ENCODE measurements at regions not wholly inside any gene's neighbourhood (a gene's known extent, or its start where the extent isn't known, plus 50 kb on each side); places are given as distances from the start of the nearest gene placed in this dataset.

DNA sequence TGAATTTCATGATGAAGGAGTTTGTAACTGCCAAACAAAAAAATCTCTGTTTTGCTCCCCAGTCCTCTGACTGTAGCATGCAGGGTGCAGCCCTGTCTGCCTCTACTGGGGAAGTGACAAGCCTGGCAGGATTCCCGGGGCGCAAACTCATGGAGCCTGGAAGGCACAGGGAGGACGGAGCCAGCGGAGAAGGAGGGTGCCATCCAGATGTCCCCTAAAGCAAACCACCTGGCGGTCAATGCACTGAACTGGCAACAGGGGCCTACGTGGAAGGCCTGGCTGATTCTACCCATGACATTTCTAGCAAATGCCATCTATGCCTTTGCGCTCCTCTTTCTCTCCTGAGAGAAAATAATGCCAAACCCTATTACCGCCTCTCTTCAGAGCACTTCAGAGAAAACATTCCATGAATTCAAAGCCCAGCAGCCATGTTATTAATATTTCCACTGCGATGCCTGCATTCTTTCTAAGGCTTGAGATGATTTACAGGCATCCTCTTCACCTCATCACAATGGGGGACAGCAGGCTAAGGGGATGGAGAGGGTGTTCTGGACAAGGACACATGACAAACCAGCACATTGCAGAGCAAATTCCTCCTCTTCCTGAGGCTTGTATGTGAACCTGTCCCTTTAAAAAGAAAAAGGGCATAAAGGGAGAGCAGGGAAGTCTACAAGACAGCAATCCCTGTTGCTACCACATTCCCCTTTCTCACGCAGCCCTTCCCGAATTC, 329.3 kb upstream of the NOCT start:
- Histone ChIP-seq H3K27ac (replicated peaks; ENCODE audit: low read length) (no peak overlapping the region), H3K79me1 (ENCODE audit: low read depth, low read length) (no peaks in the 10 kb centered on the region), H3K18ac (ENCODE audit: low read length) (no peak overlapping the region), H2AK5ac (ENCODE audit: low read depth, low read length) (no peak overlapping the region), H2BK5ac (ENCODE audit: low read length) (no peak overlapping the region), H3K14ac (ENCODE audit: low read length) (no peak overlapping the region), H3K27me3 (ENCODE audit: control insufficient read depth in 3 of 3, insufficient read depth in 3 of 3, low read depth in 1 of 3, low read length in 3 of 3) (no peaks in the 10 kb centered on the region), H2BK12ac (ENCODE audit: low read length) (no peak overlapping the region), H3K4me2 (ENCODE audit: insufficient read depth, low read length, poor library complexity, severe bottlenecking) (no peak overlapping the region), H2AFZ (ENCODE audit: low read length) (no peak overlapping the region), H4K8ac (ENCODE audit: low read depth, low read length) (no peak overlapping the region), H3K4ac (ENCODE audit: low read length) (no peak overlapping the region), H3K9me3 (replicated peaks in 1 of 2; ENCODE audit: control insufficient read depth in 2 of 2, insufficient read depth in 1 of 2, low read depth in 1 of 2, low read length in 2 of 2) (no peaks in the 10 kb centered on the region), H3K4me3 (ENCODE audit: low read length in 2 of 2) (no peak overlapping the region), H3K23ac (ENCODE audit: low read depth, low read length, poor library complexity) (no peak overlapping the region), H3K36me3 (replicated peaks in 1 of 2; ENCODE audit: control insufficient read depth in 2 of 2, insufficient read depth in 2 of 2, low read length in 2 of 2) (no peaks in the 10 kb centered on the region), H3K9ac (ENCODE audit: low read depth, low read length, poor library complexity) (no peak overlapping the region), H2BK15ac (ENCODE audit: low read length) (no peak overlapping the region), H4K91ac (ENCODE audit: low read depth, low read length, poor library complexity) (no peak overlapping the region), H3K4me1 (ENCODE audit: control insufficient read depth in 2 of 2, insufficient read depth in 1 of 2, low read depth in 1 of 2, low read length in 2 of 2) (peaks cover 0 to 8% of the 10 kb centered on the region in 2 donors), H2BK120ac (ENCODE audit: low read depth, low read length) (no peak overlapping the region)
- no CpG with 5 or more reads among the region's 11 CpGs for WGBS, 2 donors (ENCODE audit: extremely low coverage in 2 of 2, insufficient read length in 2 of 2, insufficient replicate concordance in 1 of 2)
- no peak for DNase-seq (ENCODE audit: low spot score)

DNA sequence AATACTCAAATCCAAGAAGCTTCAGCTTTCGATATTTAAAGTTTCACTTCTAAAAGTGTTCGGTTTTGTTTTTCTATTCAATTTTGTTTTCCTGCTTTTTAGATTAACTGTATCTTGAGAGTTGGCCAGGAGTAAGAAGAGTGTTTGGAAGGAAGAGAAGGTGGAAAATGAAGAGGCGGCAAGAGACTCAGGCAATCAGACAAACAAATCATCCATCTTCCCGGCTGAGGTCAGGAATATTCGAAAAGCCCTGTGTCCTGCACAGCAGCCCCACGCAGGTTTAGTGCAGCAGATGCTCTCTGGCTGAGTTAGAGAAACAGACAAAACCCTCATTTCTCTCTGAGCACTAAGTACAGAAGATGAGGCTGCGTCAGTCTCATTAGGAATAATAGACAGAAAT, 330.3 kb upstream of the NOCT start:
- Histone ChIP-seq H2BK120ac (ENCODE audit: low read depth, low read length) (no peak overlapping the region), H3K4me1 (ENCODE audit: control insufficient read depth in 2 of 2, insufficient read depth in 1 of 2, low read depth in 1 of 2, low read length in 2 of 2) (peaks cover 0 to 8% of the 10 kb centered on the region in 2 donors), H2AFZ (ENCODE audit: low read length) (no peak overlapping the region), H3K4ac (ENCODE audit: low read length) (no peak overlapping the region), H3K23ac (ENCODE audit: low read depth, low read length, poor library complexity) (no peak overlapping the region), H3K9ac (ENCODE audit: low read depth, low read length, poor library complexity) (no peak overlapping the region), H3K14ac (ENCODE audit: low read length) (no peak overlapping the region), H3K18ac (ENCODE audit: low read length) (no peak overlapping the region), H4K8ac (ENCODE audit: low read depth, low read length) (no peak overlapping the region), H3K4me3 (ENCODE audit: low read length in 2 of 2) (no peak overlapping the region), H2BK5ac (ENCODE audit: low read length) (no peak overlapping the region), H3K27ac (replicated peaks; ENCODE audit: low read length) (no peak overlapping the region), H2BK12ac (ENCODE audit: low read length) (no peak overlapping the region), H3K4me2 (ENCODE audit: insufficient read depth, low read length, poor library complexity, severe bottlenecking) (no peak overlapping the region), H2AK5ac (ENCODE audit: low read depth, low read length) (no peak overlapping the region), H3K36me3 (replicated peaks in 1 of 2; ENCODE audit: control insufficient read depth in 2 of 2, insufficient read depth in 2 of 2, low read length in 2 of 2) (no peaks in the 10 kb centered on the region), H2BK15ac (ENCODE audit: low read length) (no peak overlapping the region), H3K9me3 (replicated peaks in 1 of 2; ENCODE audit: control insufficient read depth in 2 of 2, insufficient read depth in 1 of 2, low read depth in 1 of 2, low read length in 2 of 2) (no peaks in the 10 kb centered on the region), H3K79me1 (ENCODE audit: low read depth, low read length) (no peaks in the 10 kb centered on the region), H4K91ac (ENCODE audit: low read depth, low read length, poor library complexity) (no peak overlapping the region), H3K27me3 (ENCODE audit: control insufficient read depth in 3 of 3, insufficient read depth in 3 of 3, low read depth in 1 of 3, low read length in 3 of 3) (no peaks in the 10 kb centered on the region)
- no peak for DNase-seq (ENCODE audit: low spot score)
- no CpG with 5 or more reads among the region's 7 CpGs for WGBS, 2 donors (ENCODE audit: extremely low coverage in 2 of 2, insufficient read length in 2 of 2, insufficient replicate concordance in 1 of 2)

DNA sequence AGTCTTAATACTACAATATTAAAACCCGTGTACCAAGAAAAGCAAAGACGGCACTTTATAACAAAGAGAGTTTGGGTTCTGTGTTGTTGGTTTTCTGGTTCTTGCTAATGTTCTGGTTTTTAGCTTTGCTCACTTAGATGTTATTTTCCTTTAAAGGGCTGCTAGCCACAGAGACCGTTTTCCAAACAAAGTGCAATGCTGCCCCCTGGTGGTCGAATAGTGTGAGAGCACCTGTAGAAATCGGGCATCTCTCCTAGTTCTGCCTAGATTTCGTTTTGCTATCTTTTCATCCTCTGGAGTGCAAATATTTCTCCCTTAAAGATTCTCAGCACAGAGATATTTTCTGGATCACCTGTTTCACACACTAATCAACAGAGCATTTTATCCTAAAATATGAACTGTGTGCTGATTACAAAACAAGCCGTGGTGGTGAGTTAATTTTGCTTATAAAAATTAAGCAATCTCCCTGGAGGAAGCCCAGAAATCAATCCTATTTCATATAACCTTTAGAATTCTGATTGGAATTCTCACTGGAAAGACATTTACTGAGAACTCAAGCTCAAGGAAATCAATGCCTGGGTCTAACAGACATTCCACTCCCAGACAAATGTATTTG, 334.5 kb upstream of the NOCT start:
- no peaks in the 10 kb centered on the region for H3K79me1 ChIP-seq (ENCODE audit: low read depth, low read length)
- no peak overlapping the region for H3K14ac ChIP-seq (ENCODE audit: low read length)
- H2BK12ac ChIP-seq (ENCODE audit: low read length) = no peak overlapping the region
- H3K9ac ChIP-seq (ENCODE audit: low read depth, low read length, poor library complexity) = no peak overlapping the region
- peak; percentile 82 for DNase-seq (ENCODE audit: low spot score)
- H4K8ac ChIP-seq (ENCODE audit: low read depth, low read length) = no peak overlapping the region
- no peak overlapping the region for H2AK5ac ChIP-seq (ENCODE audit: low read depth, low read length)
- peak overlapping the region; percentile 39 for H2AFZ ChIP-seq (ENCODE audit: low read length)
- no peaks in the 10 kb centered on the region for H3K9me3 ChIP-seq (replicated peaks in 1 of 2; ENCODE audit: control insufficient read depth in 2 of 2, insufficient read depth in 1 of 2, low read depth in 1 of 2, low read length in 2 of 2)
- no peak overlapping the region for H3K4me2 ChIP-seq (ENCODE audit: insufficient read depth, low read length, poor library complexity, severe bottlenecking)
- H3K18ac ChIP-seq (ENCODE audit: low read length) = no peak overlapping the region
- no peaks in the 10 kb centered on the region for H3K36me3 ChIP-seq (replicated peaks in 1 of 2; ENCODE audit: control insufficient read depth in 2 of 2, insufficient read depth in 2 of 2, low read length in 2 of 2)
- H3K27ac ChIP-seq (replicated peaks; ENCODE audit: low read length) = no peak overlapping the region
- no peak overlapping the region for H3K4me3 ChIP-seq (ENCODE audit: low read length in 2 of 2)
- H2BK15ac ChIP-seq (ENCODE audit: low read length) = no peak overlapping the region
- no peak overlapping the region for H2BK5ac ChIP-seq (ENCODE audit: low read length)
- no peak overlapping the region for H3K23ac ChIP-seq (ENCODE audit: low read depth, low read length, poor library complexity)
- no CpG with 5 or more reads among the region's 7 CpGs for WGBS, 2 donors (ENCODE audit: extremely low coverage in 2 of 2, insufficient read length in 2 of 2, insufficient replicate concordance in 1 of 2)
- no peak overlapping the region for H3K4ac ChIP-seq (ENCODE audit: low read length)
- no peaks in the 10 kb centered on the region for H3K27me3 ChIP-seq (ENCODE audit: control insufficient read depth in 3 of 3, insufficient read depth in 3 of 3, low read depth in 1 of 3, low read length in 3 of 3)
- H3K4me1 ChIP-seq (ENCODE audit: control insufficient read depth in 2 of 2, insufficient read depth in 1 of 2, low read depth in 1 of 2, low read length in 2 of 2) = peaks cover 0 to 11% of the 10 kb centered on the region in 2 donors
- H2BK120ac ChIP-seq (ENCODE audit: low read depth, low read length) = no peak overlapping the region
- H4K91ac ChIP-seq (ENCODE audit: low read depth, low read length, poor library complexity) = no peak overlapping the region

DNA sequence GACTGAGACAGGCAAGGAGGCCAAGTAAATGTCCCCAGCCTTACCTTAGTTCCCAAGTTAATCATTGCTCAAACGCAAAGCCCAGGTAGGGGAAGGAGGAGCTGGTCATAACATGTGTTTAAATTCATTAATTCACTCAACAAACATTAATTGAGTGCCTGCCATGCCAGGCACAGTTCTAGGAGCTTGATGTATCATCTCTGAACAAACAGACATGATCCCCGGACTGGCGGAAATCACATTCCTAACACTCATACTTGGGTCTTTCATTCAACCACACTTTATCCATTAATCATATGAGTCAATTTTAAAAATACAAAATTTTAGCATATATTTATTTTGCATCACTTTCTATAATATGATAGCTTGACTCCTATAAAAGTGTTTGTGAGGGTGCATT, 335.3 kb upstream of the NOCT start:
- no peak overlapping the region for H3K18ac ChIP-seq (ENCODE audit: low read length)
- no peak overlapping the region for H3K27ac ChIP-seq (replicated peaks; ENCODE audit: low read length)
- no peaks in the 10 kb centered on the region for H3K36me3 ChIP-seq (replicated peaks in 1 of 2; ENCODE audit: control insufficient read depth in 2 of 2, insufficient read depth in 2 of 2, low read length in 2 of 2)
- no peak overlapping the region for H2BK120ac ChIP-seq (ENCODE audit: low read depth, low read length)
- no peak overlapping the region for H3K9ac ChIP-seq (ENCODE audit: low read depth, low read length, poor library complexity)
- WGBS, 2 donors (ENCODE audit: extremely low coverage in 2 of 2, insufficient read length in 2 of 2, insufficient replicate concordance in 1 of 2) = no CpG with 5 or more reads among the region's 3 CpGs
- H3K23ac ChIP-seq (ENCODE audit: low read depth, low read length, poor library complexity) = no peak overlapping the region
- no peaks in the 10 kb centered on the region for H3K9me3 ChIP-seq (replicated peaks in 1 of 2; ENCODE audit: control insufficient read depth in 2 of 2, insufficient read depth in 1 of 2, low read depth in 1 of 2, low read length in 2 of 2)
- H3K27me3 ChIP-seq (ENCODE audit: control insufficient read depth in 3 of 3, insufficient read depth in 3 of 3, low read depth in 1 of 3, low read length in 3 of 3) = no peaks in the 10 kb centered on the region
- no peak overlapping the region for H2BK12ac ChIP-seq (ENCODE audit: low read length)
- no peak overlapping the region for H4K91ac ChIP-seq (ENCODE audit: low read depth, low read length, poor library complexity)
- H3K4ac ChIP-seq (ENCODE audit: low read length) = no peak overlapping the region
- H3K4me3 ChIP-seq (ENCODE audit: low read length in 2 of 2) = no peak overlapping the region
- H2BK15ac ChIP-seq (ENCODE audit: low read length) = no peak overlapping the region
- H3K4me1 ChIP-seq (ENCODE audit: control insufficient read depth in 2 of 2, insufficient read depth in 1 of 2, low read depth in 1 of 2, low read length in 2 of 2) = peaks cover 0 to 11% of the 10 kb centered on the region in 2 donors
- H3K4me2 ChIP-seq (ENCODE audit: insufficient read depth, low read length, poor library complexity, severe bottlenecking) = no peak overlapping the region
- H2AFZ ChIP-seq (ENCODE audit: low read length) = no peak overlapping the region
- no peaks in the 10 kb centered on the region for H3K79me1 ChIP-seq (ENCODE audit: low read depth, low read length)
- H2BK5ac ChIP-seq (ENCODE audit: low read length) = no peak overlapping the region
- DNase-seq (ENCODE audit: low spot score) = no peak
- no peak overlapping the region for H4K8ac ChIP-seq (ENCODE audit: low read depth, low read length)
- H3K14ac ChIP-seq (ENCODE audit: low read length) = no peak overlapping the region
- H2AK5ac ChIP-seq (ENCODE audit: low read depth, low read length) = no peak overlapping the region

Data from neuronal stem cell (in vitro differentiated cells).